OCI-LY3 (cell line): ENCODE measurements at regions not wholly inside any gene's neighbourhood (a gene's known extent, or its start where the extent isn't known, plus 50 kb on each side); places are given as distances from the start of the nearest gene placed in this dataset.

Experiments used
- CTCF ChIP-seq: fragments of 200-600, 300-600 bp; sonication (generic); IDR thresholded peaks from 2 replicates; pipeline ENCODE4 v1.5.1; 2014; ENCODE audit warnings: antibody characterized with exemption, low read length, low read depth
- EZH2phosphoT487 ChIP-seq: fragments of 200-600 bp; shearing (Covaris generic); IDR thresholded peaks from 2 replicates; pipeline ENCODE4 v1.6.1; 2018; ENCODE audit warnings: antibody characterized with exemption, mixed run types, low read depth

- TF ChIP-seq CTCF (no peak), EZH2phosphoT487 (no peak)
These were observed 69.7 kb upstream of the ITPRID1 start for GRCh38 chr7:31444196-31444595.
